Chondrocyte (in vitro differentiated cells): ENCODE measurements at regions not wholly inside any gene's neighbourhood (a gene's known extent, or its start where the extent isn't known, plus 50 kb on each side); places are given as distances from the start of the nearest gene placed in this dataset.
"Not testable (repeated sequence)": the region's sequence is repeated elsewhere in the genome, so short reads cannot be mapped to it uniquely, and the experiment has no call there.

Source experiments
- DNase-seq: peaks from one replicate; pipeline ENCODE4 v3.0.0; 2021; ENCODE audit warnings: mixed read lengths, low spot score
- H3K27ac Mint-ChIP-seq: one replicate; pipeline ENCODE4 v1.8.0; 2021; ENCODE audit warnings: mild to moderate bottlenecking, moderate library complexity, mixed read lengths; ENCODE audit not compliant: unreplicated experiment
- H3K27me3 Mint-ChIP-seq: 2 replicates; pipeline ENCODE4 v1.8.0; 2021; ENCODE audit warnings: low read depth, mixed read lengths
- H3K36me3 Mint-ChIP-seq: 2 replicates; pipeline ENCODE4 v1.8.0; 2021; ENCODE audit warnings: low read depth, mixed read lengths
- H3K4me1 Mint-ChIP-seq: 2 replicates; pipeline ENCODE4 v1.8.0; 2021; ENCODE audit warnings: low read depth, mild to moderate bottlenecking, mixed read lengths
- H3K4me3 Mint-ChIP-seq: one replicate; pipeline ENCODE4 v1.8.0; 2021; ENCODE audit warnings: mild to moderate bottlenecking, moderate library complexity, mixed read lengths; ENCODE audit not compliant: unreplicated experiment
- H3K9me3 Mint-ChIP-seq: 2 replicates; pipeline ENCODE4 v1.8.0; 2021; ENCODE audit warnings: low read depth, mixed read lengths
- TF ChIP-seq, protein P1 (sequence below): fragments of 200-600 bp; sonication (generic); IDR thresholded peaks from 2 replicates; pipeline ENCODE4 v1.5.0; 2021; ENCODE audit warnings: antibody characterized with exemption, mild to moderate bottlenecking, moderate library complexity

- H3K4me3 Mint-ChIP-seq, H3K27ac Mint-ChIP-seq, H3K4me1 Mint-ChIP-seq, H3K9me3 Mint-ChIP-seq, H3K36me3 Mint-ChIP-seq, H3K27me3 Mint-ChIP-seq, DNase-seq: not testable (repeated sequence)
Measured at GRCh38 chr15:34528055-34528754, 55.2 kb downstream of the GOLGA8B start.

DNA sequence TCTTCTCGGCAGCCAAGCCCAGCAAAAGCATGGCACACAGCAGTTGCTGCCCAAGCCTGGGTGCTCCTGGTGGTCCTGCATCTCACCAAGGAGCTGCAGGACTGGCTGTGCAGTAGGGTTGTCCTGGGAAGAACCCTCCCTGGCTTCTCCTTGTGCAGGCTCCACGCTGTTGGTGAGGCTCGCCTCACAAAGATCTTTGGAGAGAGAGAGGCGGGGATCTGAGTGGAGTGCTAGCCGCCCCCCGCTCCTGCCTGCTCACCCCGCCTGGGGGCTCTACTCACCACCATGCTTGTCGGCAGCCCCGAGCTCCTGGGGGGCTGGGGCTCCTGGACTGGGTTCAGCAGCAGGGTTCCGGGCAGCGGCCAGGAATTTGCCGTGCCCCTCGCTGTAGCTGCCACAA is 55.8 kb downstream of the GOLGA8B start:
- H3K27me3 Mint-ChIP-seq, H3K4me3 Mint-ChIP-seq, H3K36me3 Mint-ChIP-seq, H3K9me3 Mint-ChIP-seq, H3K4me1 Mint-ChIP-seq, H3K27ac Mint-ChIP-seq, DNase-seq: not testable (repeated sequence)

DNA sequence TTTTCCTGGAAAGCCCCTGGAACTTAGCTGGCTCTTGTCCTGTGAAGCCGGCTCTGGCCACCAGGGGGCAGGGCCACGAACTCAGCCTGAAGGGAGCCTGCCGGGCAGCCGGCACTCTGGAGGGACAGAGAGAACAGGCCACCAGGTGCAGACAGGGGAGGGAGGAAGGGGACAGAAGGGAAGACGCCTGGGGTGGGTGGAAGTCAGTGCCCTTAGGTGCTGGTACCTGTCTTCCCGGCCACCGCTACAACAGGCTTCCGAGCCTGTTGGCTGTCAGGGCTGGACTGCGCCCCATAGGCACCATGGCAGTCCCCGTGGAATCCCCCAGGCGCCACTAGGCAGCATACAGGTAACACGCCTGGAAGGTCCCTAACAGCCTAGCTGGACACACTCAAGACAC is 59.6 kb downstream of the GOLGA8B start:
- H3K4me1 Mint-ChIP-seq, H3K27ac Mint-ChIP-seq, H3K36me3 Mint-ChIP-seq, H3K9me3 Mint-ChIP-seq, H3K27me3 Mint-ChIP-seq, H3K4me3 Mint-ChIP-seq, DNase-seq: not testable (repeated sequence)
- TF ChIP-seq, protein P1, sequence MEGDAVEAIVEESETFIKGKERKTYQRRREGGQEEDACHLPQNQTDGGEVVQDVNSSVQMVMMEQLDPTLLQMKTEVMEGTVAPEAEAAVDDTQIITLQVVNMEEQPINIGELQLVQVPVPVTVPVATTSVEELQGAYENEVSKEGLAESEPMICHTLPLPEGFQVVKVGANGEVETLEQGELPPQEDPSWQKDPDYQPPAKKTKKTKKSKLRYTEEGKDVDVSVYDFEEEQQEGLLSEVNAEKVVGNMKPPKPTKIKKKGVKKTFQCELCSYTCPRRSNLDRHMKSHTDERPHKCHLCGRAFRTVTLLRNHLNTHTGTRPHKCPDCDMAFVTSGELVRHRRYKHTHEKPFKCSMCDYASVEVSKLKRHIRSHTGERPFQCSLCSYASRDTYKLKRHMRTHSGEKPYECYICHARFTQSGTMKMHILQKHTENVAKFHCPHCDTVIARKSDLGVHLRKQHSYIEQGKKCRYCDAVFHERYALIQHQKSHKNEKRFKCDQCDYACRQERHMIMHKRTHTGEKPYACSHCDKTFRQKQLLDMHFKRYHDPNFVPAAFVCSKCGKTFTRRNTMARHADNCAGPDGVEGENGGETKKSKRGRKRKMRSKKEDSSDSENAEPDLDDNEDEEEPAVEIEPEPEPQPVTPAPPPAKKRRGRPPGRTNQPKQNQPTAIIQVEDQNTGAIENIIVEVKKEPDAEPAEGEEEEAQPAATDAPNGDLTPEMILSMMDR, result peak; percentile 21

GRCh38 chr15:34522601-34523000 is 60.9 kb downstream of the GOLGA8B start:
- not testable (repeated sequence) for H3K4me1 Mint-ChIP-seq, H3K4me3 Mint-ChIP-seq, DNase-seq, H3K36me3 Mint-ChIP-seq, H3K27ac Mint-ChIP-seq, H3K27me3 Mint-ChIP-seq, H3K9me3 Mint-ChIP-seq

GRCh38 chr15:34521802-34522485 is 61.5 kb downstream of the GOLGA8B start:
- not testable (repeated sequence) for H3K9me3 Mint-ChIP-seq, H3K4me3 Mint-ChIP-seq, DNase-seq, H3K27me3 Mint-ChIP-seq, H3K27ac Mint-ChIP-seq, H3K36me3 Mint-ChIP-seq, H3K4me1 Mint-ChIP-seq

DNA sequence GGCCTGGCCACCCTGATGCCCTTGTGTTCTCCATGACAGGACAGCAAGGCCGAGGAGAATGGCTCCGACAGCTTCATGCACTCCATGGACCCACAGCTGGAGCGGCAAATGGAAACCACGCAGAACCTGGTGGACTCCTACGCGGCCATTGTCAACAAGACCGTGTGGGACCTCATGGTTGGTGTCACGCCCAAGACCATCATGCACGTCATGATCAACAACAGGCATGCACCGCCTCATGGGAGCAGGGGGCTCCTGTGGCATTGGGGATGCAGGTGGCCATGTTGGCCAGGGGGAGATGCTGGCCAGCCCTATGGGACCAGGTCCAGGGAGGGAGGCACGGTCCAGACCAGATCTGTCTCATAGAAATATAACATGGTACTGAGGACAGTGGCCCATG is 62.9 kb downstream of the GOLGA8B start:
- Mint-ChIP-seq H3K36me3 (no peaks in the 10 kb centered on the region), H3K27me3 (peaks cover 6% of the 10 kb centered on the region), H3K9me3 (no peaks in the 10 kb centered on the region), H3K4me1 (no peaks in the 10 kb centered on the region), H3K4me3 (no peak overlapping the region), H3K27ac (no peak overlapping the region)
- DNase-seq, result no peak
- TF ChIP-seq, protein P1, result no peak

GRCh38 chr15:34520010-34520409 is 63.4 kb downstream of the GOLGA8B start:
- not testable (repeated sequence) for H3K36me3 Mint-ChIP-seq, H3K9me3 Mint-ChIP-seq, H3K27ac Mint-ChIP-seq, DNase-seq, H3K4me1 Mint-ChIP-seq, H3K27me3 Mint-ChIP-seq, H3K4me3 Mint-ChIP-seq

- peaks cover 4% of the 10 kb centered on the region for H3K4me1 Mint-ChIP-seq
- no peaks in the 10 kb centered on the region for H3K9me3 Mint-ChIP-seq
- no peak for DNase-seq
- peak overlapping the region; percentile 74 for H3K4me3 Mint-ChIP-seq
- no peak overlapping the region for H3K27ac Mint-ChIP-seq
- peaks cover 31% of the 10 kb centered on the region for H3K27me3 Mint-ChIP-seq
- peaks cover 2% of the 10 kb centered on the region for H3K36me3 Mint-ChIP-seq
- TF ChIP-seq, protein P1, result peak; percentile 14
Measured at GRCh38 chr15:34514251-34514670, 69.2 kb downstream of the GOLGA8B start.
